ENCODE measurements at regions not wholly inside any gene's neighbourhood (a gene's known extent, or its start where the extent isn't known, plus 50 kb on each side); places are given as distances from the start of the nearest gene placed in this dataset.
"Not testable (repeated sequence)": the region's sequence is repeated elsewhere in the genome, so short reads cannot be mapped to it uniquely, and the experiment has no call there.

GRCh38 chr2:16112251-16112971, 172.1 kb downstream of the MYCN start:
- no peak for DNase-seq

DNA sequence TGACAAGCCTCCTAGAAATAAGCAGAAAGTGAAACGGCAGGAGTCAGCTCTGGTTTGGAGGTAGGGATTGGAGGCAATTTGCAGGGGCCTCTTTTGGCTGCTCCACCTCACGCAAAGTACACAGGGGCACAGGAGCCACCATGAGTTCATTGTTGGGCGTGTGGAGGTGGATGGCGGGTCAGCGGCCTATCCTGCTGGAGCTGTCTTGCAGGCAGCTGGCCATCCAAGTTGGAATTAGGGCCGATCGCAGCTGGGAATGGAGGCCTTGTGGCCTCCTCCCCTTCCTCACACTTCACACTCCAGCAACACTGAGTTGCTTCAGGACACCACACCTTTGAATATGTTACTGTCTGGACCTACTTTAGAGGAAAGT, 171.5 kb downstream of the MYCN start:
- no peak for DNase-seq

- no peak for DNase-seq
Observed at GRCh38 chr2:16109821-16110310, 169.5 kb downstream of the MYCN start.

- DNase-seq, result no peak
Observed at GRCh38 chr2:16109368-16109820, 169.0 kb downstream of the MYCN start.

GRCh38 chr2:16107246-16107645, 166.9 kb downstream of the MYCN start:
- DNase-seq, result no peak

- no peak for DNase-seq
Observed at GRCh38 chr2:16106619-16107018, 166.3 kb downstream of the MYCN start.

GRCh38 chr2:16105669-16106281, 165.4 kb downstream of the MYCN start:
- no peak for DNase-seq

GRCh38 chr2:16104949-16105668, 164.8 kb downstream of the MYCN start:
- no peak for DNase-seq

DNA sequence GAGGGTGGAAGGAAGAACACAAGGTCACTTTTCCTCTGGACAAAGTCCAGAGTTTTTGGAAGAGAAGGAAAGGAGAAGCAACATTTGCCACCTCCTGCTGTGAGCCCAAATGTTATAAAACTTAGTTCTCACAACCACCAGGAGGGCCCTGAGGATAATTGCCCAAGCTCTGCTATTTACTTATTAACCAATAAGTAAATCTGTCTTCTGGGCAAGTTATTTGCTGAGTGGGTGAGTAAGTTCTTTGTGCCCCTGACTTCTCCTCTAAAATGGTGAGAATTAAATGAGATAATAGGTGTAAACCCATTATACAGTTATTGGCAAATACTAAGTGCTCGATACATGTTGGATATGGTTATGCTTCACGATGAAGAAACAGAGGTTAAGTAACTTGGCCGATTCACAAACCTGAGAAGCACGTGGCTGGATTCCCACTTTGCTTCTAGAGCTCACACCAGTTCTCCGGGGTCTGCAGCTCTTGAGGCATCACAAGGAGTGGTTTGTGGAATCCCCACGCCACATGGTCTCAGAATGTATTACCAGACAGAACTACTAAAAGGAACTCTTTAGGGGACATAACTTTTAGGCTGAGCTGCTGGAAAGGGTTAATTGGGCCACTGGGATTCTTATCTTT, 164.1 kb downstream of the MYCN start:
- no peak for DNase-seq

DNA sequence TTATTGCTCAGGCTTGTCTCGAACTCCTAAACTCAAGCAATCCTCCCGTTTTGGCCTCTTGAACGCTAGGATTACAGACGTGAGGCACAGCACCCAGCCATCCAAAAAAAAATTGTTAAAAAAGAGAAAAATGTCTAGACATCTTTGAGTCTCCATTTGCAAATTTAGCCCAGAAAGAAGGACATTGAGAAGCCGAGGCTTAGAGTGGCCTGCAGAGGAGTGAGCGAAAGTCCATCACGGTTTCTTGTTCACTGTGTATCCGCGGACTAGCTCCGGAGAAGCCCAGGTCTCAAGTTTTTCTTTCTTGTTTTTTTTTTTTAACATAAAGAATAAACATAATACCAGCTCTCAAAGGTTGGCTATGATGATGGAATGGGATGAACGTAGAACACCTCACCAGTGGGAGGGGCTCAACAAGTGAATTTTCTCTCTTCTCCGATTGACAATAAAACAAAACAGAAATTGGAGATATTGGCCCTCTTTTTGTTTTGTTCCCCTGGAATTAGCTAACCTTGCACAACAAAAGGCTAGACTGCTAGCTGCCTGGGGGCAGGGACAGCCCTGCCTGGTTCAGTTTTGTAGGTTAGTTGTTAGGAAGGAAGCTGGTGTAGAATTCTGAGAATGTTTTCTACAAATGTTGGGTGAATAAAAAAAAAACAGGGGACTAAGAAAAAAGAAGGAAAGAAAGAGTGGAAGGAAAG, 163.4 kb downstream of the MYCN start:
- no peak for DNase-seq

DNA sequence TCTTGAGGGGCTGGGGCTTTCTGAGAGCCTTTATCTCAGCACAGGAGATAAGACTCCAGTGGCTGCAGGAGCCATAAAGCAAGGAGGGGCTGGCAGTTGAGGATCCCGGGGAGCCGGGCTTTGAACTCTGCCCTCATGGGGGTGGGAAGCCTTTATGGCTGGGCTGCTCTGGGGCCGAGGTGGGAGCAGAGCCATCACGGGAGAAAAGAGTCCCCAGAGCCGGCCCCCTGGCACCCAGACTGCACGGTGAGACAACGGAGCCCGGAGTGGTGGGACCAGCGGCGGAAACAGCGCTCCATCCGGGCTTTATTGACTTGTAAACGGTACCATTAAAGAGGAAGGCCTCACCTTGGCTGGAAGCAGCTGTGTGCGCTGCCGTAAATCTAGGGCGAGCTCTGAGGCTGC, 162.6 kb downstream of the MYCN start:
- no peak for DNase-seq

DNA sequence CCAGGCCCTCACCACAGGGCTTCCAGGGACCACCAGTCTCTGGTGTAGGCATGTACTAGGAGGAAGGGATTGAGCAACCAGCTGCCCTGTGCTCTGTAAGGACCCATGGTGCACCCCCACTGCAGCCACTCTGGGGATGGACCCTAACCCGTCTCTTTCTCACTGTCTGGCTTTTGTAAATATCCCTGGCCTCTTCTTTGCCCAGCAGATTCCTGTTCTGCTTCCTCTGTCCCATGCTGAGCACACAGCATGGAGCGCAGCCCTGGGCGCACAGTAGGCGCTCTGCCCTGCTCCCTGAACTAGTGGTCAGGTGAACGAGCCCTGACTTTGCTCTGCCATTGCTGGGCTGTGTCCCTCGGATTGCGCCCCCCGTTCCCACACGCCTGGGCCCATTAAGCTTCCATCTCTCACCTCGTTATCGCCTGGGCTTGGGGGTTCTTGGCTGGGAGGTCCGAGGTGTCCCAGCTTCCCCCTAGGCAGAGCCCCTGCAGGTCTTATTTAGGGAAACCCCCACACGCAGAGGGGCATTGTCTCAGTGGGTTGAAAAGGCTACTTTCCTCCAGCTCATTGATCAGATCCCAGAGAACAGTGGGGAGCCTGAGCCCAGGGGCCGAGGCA, 162.1 kb downstream of the MYCN start:
- DNase-seq, result no peak

GRCh38 chr2:16101196-16101595, 160.8 kb downstream of the MYCN start:
- DNase-seq, result no peak

DNA sequence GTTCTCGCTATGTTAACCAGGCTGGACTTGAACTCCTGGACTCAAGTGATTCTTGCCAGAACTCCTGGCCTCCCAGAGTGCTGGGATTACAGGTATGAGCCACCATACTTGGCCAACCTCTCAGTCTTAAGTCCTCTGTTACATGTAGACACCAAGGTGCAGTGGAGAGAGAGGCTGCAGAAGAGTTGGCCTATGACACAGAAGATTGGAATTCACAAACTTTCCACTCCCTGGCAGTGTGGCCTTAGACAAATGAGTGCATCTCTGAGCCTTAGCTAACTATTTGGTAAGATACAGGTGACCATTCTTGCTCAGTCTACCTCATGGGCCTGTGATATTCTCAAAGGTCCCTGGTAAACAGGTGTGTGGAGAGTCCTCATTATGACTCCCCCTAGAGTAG, 159.7 kb downstream of the MYCN start:
- DNase-seq, result no peak

DNA sequence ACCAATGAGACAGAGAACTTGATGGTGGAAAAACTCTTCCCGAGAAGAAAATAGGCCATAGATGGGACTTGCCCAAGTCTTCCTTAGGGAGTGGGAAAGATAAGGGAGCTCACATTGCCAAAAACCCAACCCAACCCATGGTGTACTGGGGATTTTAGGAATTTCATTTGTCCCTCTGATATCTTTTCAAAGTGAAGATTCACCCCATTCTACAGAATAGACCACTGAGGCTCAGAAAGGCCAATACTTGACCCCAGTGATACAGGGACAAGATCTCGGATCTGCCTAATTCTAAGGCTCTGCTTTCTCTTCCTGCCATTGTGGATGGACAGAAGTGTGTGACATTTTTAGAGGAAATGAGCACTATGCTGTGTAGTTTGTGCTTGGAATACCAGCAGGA, 159.0 kb downstream of the MYCN start:
- DNase-seq, result no peak

- DNase-seq, result no peak
Observed at GRCh38 chr2:16096962-16097361, 156.6 kb downstream of the MYCN start.

DNA sequence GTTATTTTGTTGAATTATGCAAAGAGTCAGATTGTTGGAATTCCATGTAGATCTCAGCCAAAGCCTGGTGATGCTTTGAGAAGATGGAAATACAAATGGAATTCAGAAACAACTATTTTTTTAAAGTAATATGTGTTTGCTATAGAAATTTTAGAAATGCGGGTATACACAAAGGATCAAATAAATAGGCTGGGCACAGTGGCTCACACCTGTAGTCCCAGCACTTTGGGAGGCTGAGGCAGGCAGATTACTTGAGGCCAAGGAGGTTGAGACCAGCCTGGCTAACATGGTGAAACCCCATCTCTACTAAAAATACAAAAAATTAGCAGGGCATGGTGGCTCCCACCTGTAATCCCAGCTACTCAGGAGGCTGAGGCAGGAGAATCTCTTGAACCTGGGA, 155.1 kb downstream of the MYCN start:
- not testable (repeated sequence) for DNase-seq

GRCh38 chr2:16094811-16095210, 154.5 kb downstream of the MYCN start:
- DNase-seq, result no peak

- no peak for DNase-seq
Observed at GRCh38 chr2:16093639-16094529, 153.5 kb downstream of the MYCN start.

DNA sequence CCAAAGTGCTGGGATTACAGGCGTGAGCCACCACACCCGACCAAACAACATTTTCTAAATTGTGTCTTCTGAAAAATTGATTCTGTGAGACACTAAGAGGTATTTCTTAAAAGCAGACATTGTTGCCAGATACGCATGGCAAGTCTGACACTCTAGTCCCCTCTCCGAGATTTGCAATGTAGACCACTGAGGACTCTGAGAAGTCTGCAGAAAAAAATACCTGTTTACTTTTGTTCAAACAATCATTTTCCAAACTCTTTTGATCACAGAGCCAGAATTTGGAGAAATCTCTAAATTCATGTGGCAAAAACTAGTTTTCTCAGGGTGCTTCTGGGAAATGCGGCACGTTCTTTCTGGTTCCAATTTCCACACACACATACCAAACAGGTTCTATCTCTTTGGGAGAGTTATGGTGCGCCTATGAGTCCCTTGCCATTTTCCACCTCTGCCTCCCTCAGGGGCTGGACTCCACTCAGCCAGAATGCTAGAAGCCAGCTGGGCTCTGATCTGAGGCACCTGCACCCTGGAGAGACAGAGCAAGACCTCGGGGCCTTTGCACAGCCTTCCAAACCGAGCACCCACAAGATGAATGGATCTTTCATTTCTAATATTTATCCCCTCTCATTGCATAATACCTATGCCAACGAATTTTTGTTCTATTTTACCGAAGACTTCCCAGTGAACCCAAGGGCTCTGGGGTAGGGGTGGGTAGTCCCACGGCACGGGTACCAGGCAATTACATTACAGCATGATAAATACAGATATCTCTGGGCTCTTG, 152.7 kb downstream of the MYCN start:
- no peak for DNase-seq
